ENCODE measurements at regions not wholly inside any gene's neighbourhood (a gene's known extent, or its start where the extent isn't known, plus 50 kb on each side); places are given as distances from the start of the nearest gene placed in this dataset.

DNA sequence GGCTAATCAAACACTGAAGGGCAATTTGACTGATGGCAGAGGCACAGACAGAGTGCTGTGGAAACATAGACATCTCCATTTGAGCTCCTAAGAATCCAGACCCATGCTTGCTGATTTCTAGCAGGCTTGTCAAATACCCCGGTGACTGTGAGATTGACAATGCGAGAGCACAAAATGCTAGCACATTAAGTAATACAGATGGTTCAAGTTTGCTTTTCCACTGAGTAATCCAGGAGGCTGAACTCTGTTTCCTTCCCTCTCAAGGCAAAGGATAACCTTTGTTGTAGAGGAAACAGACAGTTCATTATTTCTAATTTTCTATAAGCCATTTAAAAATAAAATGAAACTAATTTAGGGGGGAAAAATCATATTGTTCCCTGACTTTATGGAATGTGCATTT lies 256.5 kb upstream of the CRY1 start (continued):
- TF ChIP-seq TEAD2 (CRISPR knock-in tag; IDR thresholded peaks at IDR 0.05) (no peak), GABPA (IDR thresholded peaks at IDR 0.05; ENCODE audit: low read depth, low read length) (no peak), GABPA (CRISPR knock-in tag; IDR thresholded peaks at IDR 0.05; ENCODE audit: low read depth) (no peak), ZNF850 (CRISPR knock-in tag; conservative IDR thresholded peaks at IDR 0.05) (no peak), ZNF367 (CRISPR knock-in tag; IDR thresholded peaks at IDR 0.05; ENCODE audit: borderline replicate concordance) (no peak), PITX1 (CRISPR knock-in tag; IDR thresholded peaks at IDR 0.05) (no peak), FOSL2 (CRISPR knock-in tag; IDR thresholded peaks at IDR 0.05) (peak; percentile 65), GATAD2A (CRISPR knock-in tag; IDR thresholded peaks at IDR 0.05) (0 out of 2 replicates have a peak, but pooled peaks have one; percentile 13), RARA (CRISPR knock-in tag; IDR thresholded peaks at IDR 0.05) (peak; percentile 52; the same call in 1 of the 2 replicates), HBP1 (CRISPR knock-in tag; IDR thresholded peaks at IDR 0.05; ENCODE audit: low read depth) (no peak), TCF7 (IDR thresholded peaks at IDR 0.05; ENCODE audit: low read depth) (peak; percentile 40), MYC (CRISPR knock-in tag; IDR thresholded peaks at IDR 0.05; ENCODE audit: borderline replicate concordance) (no peak), SOX13 (IDR thresholded peaks at IDR 0.05) (no peak), SOX13 (CRISPR knock-in tag; conservative IDR thresholded peaks at IDR 0.05 in 1 of 2, IDR thresholded peaks at IDR 0.05 in 1 of 2) (peak in 1 of 2 experiments; percentile 24; a peak in 1 of 4 replicates), EP300 (IDR thresholded peaks at IDR 0.05; ENCODE audit: low read depth in 2 of 2, low read length in 2 of 2) (peak in 1 of 2 experiments; percentile 50; a peak in 2 of 4 replicates), EP300 (CRISPR knock-in tag; IDR thresholded peaks at IDR 0.05; ENCODE audit: borderline replicate concordance) (no peak; the same call in 1 of the 2 replicates), FOXA1 (IDR thresholded peaks at IDR 0.05) (no peak), FOXA1 (CRISPR knock-in tag; IDR thresholded peaks at IDR 0.05) (0 out of 2 replicates have a peak, but pooled peaks have one; percentile 24), RBFOX2 (IDR thresholded peaks at IDR 0.05; ENCODE audit: low read depth, low read length) (no peak)
- TF ChIP-seq, protein P1, sequence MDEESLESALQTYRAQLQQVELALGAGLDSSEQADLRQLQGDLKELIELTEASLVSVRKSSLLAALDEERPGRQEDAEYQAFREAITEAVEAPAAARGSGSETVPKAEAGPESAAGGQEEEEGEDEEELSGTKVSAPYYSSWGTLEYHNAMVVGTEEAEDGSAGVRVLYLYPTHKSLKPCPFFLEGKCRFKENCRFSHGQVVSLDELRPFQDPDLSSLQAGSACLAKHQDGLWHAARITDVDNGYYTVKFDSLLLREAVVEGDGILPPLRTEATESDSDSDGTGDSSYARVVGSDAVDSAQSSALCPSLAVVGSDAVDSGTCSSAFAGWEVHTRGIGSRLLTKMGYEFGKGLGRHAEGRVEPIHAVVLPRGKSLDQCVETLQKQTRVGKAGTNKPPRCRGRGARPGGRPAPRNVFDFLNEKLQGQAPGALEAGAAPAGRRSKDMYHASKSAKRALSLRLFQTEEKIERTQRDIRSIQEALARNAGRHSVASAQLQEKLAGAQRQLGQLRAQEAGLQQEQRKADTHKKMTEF (CRISPR knock-in tag; IDR thresholded peaks at IDR 0.05), result no peak
- TF ChIP-seq, protein P2, sequence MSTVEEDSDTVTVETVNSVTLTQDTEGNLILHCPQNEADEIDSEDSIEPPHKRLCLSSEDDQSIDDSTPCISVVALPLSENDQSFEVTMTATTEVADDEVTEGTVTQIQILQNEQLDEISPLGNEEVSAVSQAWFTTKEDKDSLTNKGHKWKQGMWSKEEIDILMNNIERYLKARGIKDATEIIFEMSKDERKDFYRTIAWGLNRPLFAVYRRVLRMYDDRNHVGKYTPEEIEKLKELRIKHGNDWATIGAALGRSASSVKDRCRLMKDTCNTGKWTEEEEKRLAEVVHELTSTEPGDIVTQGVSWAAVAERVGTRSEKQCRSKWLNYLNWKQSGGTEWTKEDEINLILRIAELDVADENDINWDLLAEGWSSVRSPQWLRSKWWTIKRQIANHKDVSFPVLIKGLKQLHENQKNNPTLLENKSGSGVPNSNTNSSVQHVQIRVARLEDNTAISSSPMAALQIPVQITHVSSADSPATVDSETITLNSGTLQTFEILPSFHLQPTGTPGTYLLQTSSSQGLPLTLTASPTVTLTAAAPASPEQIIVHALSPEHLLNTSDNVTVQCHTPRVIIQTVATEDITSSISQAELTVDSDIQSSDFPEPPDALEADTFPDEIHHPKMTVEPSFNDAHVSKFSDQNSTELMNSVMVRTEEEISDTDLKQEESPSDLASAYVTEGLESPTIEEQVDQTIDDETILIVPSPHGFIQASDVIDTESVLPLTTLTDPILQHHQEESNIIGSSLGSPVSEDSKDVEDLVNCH (CRISPR knock-in tag; IDR thresholded peaks at IDR 0.05), result no peak
- TF ChIP-seq, protein P3, sequence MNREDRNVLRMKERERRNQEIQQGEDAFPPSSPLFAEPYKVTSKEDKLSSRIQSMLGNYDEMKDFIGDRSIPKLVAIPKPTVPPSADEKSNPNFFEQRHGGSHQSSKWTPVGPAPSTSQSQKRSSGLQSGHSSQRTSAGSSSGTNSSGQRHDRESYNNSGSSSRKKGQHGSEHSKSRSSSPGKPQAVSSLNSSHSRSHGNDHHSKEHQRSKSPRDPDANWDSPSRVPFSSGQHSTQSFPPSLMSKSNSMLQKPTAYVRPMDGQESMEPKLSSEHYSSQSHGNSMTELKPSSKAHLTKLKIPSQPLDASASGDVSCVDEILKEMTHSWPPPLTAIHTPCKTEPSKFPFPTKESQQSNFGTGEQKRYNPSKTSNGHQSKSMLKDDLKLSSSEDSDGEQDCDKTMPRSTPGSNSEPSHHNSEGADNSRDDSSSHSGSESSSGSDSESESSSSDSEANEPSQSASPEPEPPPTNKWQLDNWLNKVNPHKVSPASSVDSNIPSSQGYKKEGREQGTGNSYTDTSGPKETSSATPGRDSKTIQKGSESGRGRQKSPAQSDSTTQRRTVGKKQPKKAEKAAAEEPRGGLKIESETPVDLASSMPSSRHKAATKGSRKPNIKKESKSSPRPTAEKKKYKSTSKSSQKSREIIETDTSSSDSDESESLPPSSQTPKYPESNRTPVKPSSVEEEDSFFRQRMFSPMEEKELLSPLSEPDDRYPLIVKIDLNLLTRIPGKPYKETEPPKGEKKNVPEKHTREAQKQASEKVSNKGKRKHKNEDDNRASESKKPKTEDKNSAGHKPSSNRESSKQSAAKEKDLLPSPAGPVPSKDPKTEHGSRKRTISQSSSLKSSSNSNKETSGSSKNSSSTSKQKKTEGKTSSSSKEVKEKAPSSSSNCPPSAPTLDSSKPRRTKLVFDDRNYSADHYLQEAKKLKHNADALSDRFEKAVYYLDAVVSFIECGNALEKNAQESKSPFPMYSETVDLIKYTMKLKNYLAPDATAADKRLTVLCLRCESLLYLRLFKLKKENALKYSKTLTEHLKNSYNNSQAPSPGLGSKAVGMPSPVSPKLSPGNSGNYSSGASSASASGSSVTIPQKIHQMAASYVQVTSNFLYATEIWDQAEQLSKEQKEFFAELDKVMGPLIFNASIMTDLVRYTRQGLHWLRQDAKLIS (CRISPR knock-in tag; IDR thresholded peaks at IDR 0.05), result no peak
